Endothelial cell of umbilical vein (primary cell): ENCODE measurements at regions not wholly inside any gene's neighbourhood (a gene's known extent, or its start where the extent isn't known, plus 50 kb on each side); places are given as distances from the start of the nearest gene placed in this dataset.

Source experiments
- BruUV-seq: library from RNA; stranded (reverse); fragments of 400-500 nt; replicated peaks from 2 replicates; lab custom pipeline; 2021; lab: Mats Ljungman, UMichigan
- CTCF ChIA-PET: fragments of 300-600, 350-600 bp; sonication (Branson Sonifier 250); formaldehyde crosslinking; loops from one replicate; lab custom pipeline; 2021; ENCODE audit warnings: antibody characterized with exemption, inconsistent platforms; lab: Charles Lee
- POLR2A ChIA-PET: fragments of 300-600, 350-600 bp; sonication (Branson Sonifier 250); formaldehyde crosslinking; loops from one replicate; lab custom pipeline; 2021; ENCODE audit warnings: antibody characterized with exemption, inconsistent platforms; lab: Charles Lee
- DNase-seq: peaks from one replicate; pipeline ENCODE4 v3.0.0-alpha.2; 2011; ENCODE audit warnings: low read depth, low spot score
- FAIRE-seq: peaks from 2 replicates; lab custom pipeline; 2011; peaks lifted over from hg19 to GRCh38; lab: Jason Lieb, UNC
- H2AFZ ChIP-seq: 2 replicates; pipeline ENCODE4 v1.6.0; 2012; ENCODE audit warnings: low read depth, low read length, control low read depth, inconsistent platforms
- H3K27ac ChIP-seq: 2 replicates; pipeline ENCODE4 v1.5.1; 2011; ENCODE audit warnings: low read depth, mild to moderate bottlenecking, control low read depth, low read length, moderate library complexity; ENCODE audit not compliant: insufficient read depth
- H3K27me3 ChIP-seq, 2 experiments: 2 replicates each; pipeline versions ENCODE4 v1.6.0 to v1.6.1; 2011; ENCODE audit warnings: low read length in 2 of 2, mixed read lengths in 1 of 2; ENCODE audit not compliant: control insufficient read depth in 2 of 2, insufficient read depth in 2 of 2
- H3K36me3 ChIP-seq, 2 experiments: 2 replicates in 1 of 2; 3 replicates in 1 of 2; pipeline ENCODE4 v1.5.1; 2011; ENCODE audit warnings: low read length in 2 of 2, mild to moderate bottlenecking in 1 of 2, moderate library complexity in 1 of 2; ENCODE audit not compliant: control insufficient read depth in 2 of 2, insufficient read depth in 2 of 2; ENCODE audit errors: extremely low read depth in 1 of 2
- H3K4me1 ChIP-seq: 3 replicates; pipeline ENCODE4 v1.5.1; 2011; ENCODE audit warnings: mild to moderate bottlenecking, low read length; ENCODE audit not compliant: control insufficient read depth, insufficient read depth; ENCODE audit errors: extremely low read depth
- H3K4me2 ChIP-seq: 2 replicates; pipeline ENCODE4 v1.6.1; 2011; ENCODE audit warnings: low read length, control low read depth, mixed read lengths; ENCODE audit not compliant: insufficient read depth
- H3K4me3 ChIP-seq, 3 experiments: fragments of 200-600 bp in 1 of 3; sonication (generic), shearing (Covaris generic) in 1 of 3; replicated peaks in 1 of 3; 2 replicates each; pipeline ENCODE4 v1.5.1; 2011 to 2016; ENCODE audit warnings: control low read depth in 3 of 3, low read length in 3 of 3, mild to moderate bottlenecking in 2 of 3, inconsistent platforms in 1 of 3, low read depth in 1 of 3, moderate library complexity in 1 of 3; ENCODE audit not compliant: insufficient read depth in 1 of 3
- H3K79me2 ChIP-seq: 2 replicates; pipeline ENCODE4 v1.6.0; 2012; ENCODE audit warnings: low read length, inconsistent platforms; ENCODE audit not compliant: control insufficient read depth, insufficient read depth
- H3K9ac ChIP-seq: replicated peaks from 2 replicates; pipeline ENCODE3; 2011; ENCODE audit warnings: low read length, control low read depth; ENCODE audit not compliant: insufficient read depth; ENCODE audit errors: extremely low read depth
- H3K9me1 ChIP-seq: replicated peaks from 3 replicates; pipeline ENCODE4 v1.6.0; 2011; ENCODE audit warnings: mild to moderate bottlenecking, low read length; ENCODE audit not compliant: control insufficient read depth, insufficient read depth; ENCODE audit errors: extremely low read depth
- H3K9me3 ChIP-seq: replicated peaks from 2 replicates; pipeline ENCODE4 v1.5.1; 2012; ENCODE audit warnings: low read length, inconsistent platforms; ENCODE audit not compliant: control insufficient read depth, insufficient read depth
- H4K20me1 ChIP-seq: replicated peaks from 2 replicates; pipeline ENCODE3; 2011; ENCODE audit warnings: mild to moderate bottlenecking, low read length; ENCODE audit not compliant: control insufficient read depth, insufficient read depth; ENCODE audit errors: extremely low read depth
- CTCF ChIP-seq, 2 donors: IDR thresholded peaks; 1 replicate in 1 of 2; 2 replicates in 1 of 2; pipeline ENCODE4 v1.5.1; 2011; ENCODE audit warnings: low read length in 2 of 2, mild to moderate bottlenecking in 2 of 2, moderate library complexity in 2 of 2, control low read depth in 1 of 2, inconsistent platforms in 1 of 2, low read depth in 1 of 2; ENCODE audit not compliant: insufficient read depth in 1 of 2; ENCODE audit errors: extremely low read depth in 1 of 2
- EZH2 ChIP-seq: IDR thresholded peaks from 2 replicates; pipeline ENCODE4 v1.6.1; 2012; ENCODE audit warnings: borderline replicate concordance, low read depth, mild to moderate bottlenecking, moderate library complexity, low read length, inconsistent platforms; ENCODE audit not compliant: severe bottlenecking
- FOS ChIP-seq: IDR thresholded peaks from 2 replicates; pipeline ENCODE4 v1.6.1; 2011; ENCODE audit warnings: mild to moderate bottlenecking, low read length, moderate library complexity, borderline replicate concordance; ENCODE audit not compliant: insufficient read depth
- GATA2 ChIP-seq: IDR thresholded peaks from 2 replicates; pipeline ENCODE4 v1.7.0; 2011; ENCODE audit warnings: low read depth, mild to moderate bottlenecking, moderate library complexity, mixed read lengths, low read length; ENCODE audit not compliant: insufficient read length, insufficient read depth
- JUN ChIP-seq: IDR thresholded peaks from 2 replicates; pipeline ENCODE4 v1.6.1; 2011; ENCODE audit warnings: borderline replicate concordance, low read depth; ENCODE audit not compliant: insufficient read length, insufficient read depth
- MYC ChIP-seq: IDR thresholded peaks from one replicate; pipeline ENCODE4 v1.6.1; 2011; ENCODE audit warnings: mild to moderate bottlenecking, low read depth, low read length
- POLR2A ChIP-seq: IDR thresholded peaks from 2 replicates; pipeline ENCODE4 v1.6.1; 2012; ENCODE audit warnings: low read depth, mild to moderate bottlenecking, control low read depth, low read length
- POLR2AphosphoS5 ChIP-seq: IDR thresholded peaks from 2 replicates; pipeline ENCODE4 v1.6.1; 2012; ENCODE audit warnings: low read depth, mild to moderate bottlenecking, control low read depth, low read length, moderate library complexity; ENCODE audit not compliant: insufficient read depth
- dilution Hi-C: fragments of 300-500 bp; cut with MboI; formaldehyde crosslinking; loops from one replicate; pipeline ENCODE4 v1.15.0; 2019; ENCODE audit warnings: low sequenced_read_pairs; ENCODE audit not compliant: extremely low pct_ligation_motif_present
- intact Hi-C: fragments of 100-400 bp; cut with micrococcal nuclease; formaldehyde crosslinking; loops from one replicate; pipeline ENCODE4 v1.10.0; 2022
- TF ChIP-seq, protein P1 (sequence below): IDR thresholded peaks from 2 replicates; pipeline ENCODE4 v1.6.1; 2011; ENCODE audit not compliant: insufficient read depth, insufficient read length

DNA sequence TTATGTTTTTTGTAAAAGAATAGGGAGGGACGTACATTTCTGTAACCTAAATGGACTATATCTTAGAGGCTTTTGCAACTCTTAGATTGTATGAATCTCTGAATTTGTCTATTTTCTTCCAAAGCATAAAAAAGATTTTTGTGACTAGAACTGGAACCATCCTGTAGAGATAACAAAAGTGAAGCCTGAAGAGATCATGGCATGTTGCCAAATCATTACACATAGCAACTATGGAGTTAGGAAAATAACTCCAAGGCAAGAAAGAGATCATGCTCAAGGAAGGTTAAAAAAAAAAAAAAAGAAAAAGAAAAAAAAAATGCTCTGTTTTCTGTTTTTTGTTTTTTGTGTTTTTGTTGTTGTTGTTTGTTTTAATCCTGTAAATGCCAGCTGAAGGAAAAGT lies 567.7 kb upstream of the ZWINT start:
- no peak overlapping the region for H3K4me3 ChIP-seq
- no peak for TF ChIP-seq MYC
- no peak for TF ChIP-seq FOS
- no peak for TF ChIP-seq CTCF (IDR thresholded peaks at IDR 0.05; ENCODE audit: extremely low read depth in 1 of 2, insufficient read depth in 1 of 2, low read depth in 1 of 2, low read length in 2 of 2)
- TF ChIP-seq, protein P1, sequence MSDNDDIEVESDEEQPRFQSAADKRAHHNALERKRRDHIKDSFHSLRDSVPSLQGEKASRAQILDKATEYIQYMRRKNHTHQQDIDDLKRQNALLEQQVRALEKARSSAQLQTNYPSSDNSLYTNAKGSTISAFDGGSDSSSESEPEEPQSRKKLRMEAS: no peak
- TF ChIP-seq POLR2A: no peak
- no peak for TF ChIP-seq EZH2
- TF ChIP-seq JUN: no peak
- TF ChIP-seq GATA2: no peak
- no peak for TF ChIP-seq POLR2AphosphoS5
- H3K4me1 ChIP-seq: no peaks in the 10 kb centered on the region
- H3K27me3 ChIP-seq: no peaks in the 10 kb centered on the region
- intact Hi-C loops (no loop called here), dilution Hi-C loops (no loop called here)
- DNase-seq (no peak), FAIRE-seq (no peak)
- H3K36me3 ChIP-seq: no peaks in the 10 kb centered on the region
- no peak overlapping the region for H2AFZ ChIP-seq
- H3K79me2 ChIP-seq: no peaks in the 10 kb centered on the region
- no peaks in the 10 kb centered on the region for H3K9me3 ChIP-seq
- no peak overlapping the region for H3K9ac ChIP-seq
- CTCF ChIA-PET: no interaction called here
- POLR2A ChIA-PET: no interaction called here
- no peaks in the 10 kb centered on the region for H3K9me1 ChIP-seq
- H3K27ac ChIP-seq: no peak overlapping the region
- no TSS peak for BruUV-seq
- H4K20me1 ChIP-seq: no peaks in the 10 kb centered on the region
- H3K4me2 ChIP-seq: no peak overlapping the region
